ENCODE measurements at regions not wholly inside any gene's neighbourhood (a gene's known extent, or its start where the extent isn't known, plus 50 kb on each side); places are given as distances from the start of the nearest gene placed in this dataset.

DNA sequence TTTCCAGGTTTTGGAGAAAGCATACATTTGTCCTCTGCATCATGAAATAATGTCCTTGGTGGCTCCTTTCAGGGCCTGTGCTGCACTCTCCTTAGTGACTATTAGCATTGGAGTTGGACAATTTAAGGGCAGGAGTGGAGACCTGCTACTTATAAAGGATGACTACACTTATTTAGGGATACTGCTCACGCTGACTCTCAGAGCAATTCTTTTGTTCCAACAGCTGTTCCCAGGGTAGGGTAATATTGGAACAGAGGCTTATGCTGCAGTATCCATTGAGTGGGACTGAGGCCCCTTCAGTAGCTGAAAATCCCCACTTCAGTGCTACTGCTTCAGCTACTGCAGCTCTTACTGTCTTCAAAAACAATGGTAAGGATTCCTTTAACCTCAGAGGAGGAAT lies 84.6 kb downstream of the GPR88 start:
- no peak for DNase-seq (ENCODE audit: low read depth)
- H3K4me3 ChIP-seq (ENCODE audit: low read depth, low read length) = no peak overlapping the region
- TF ChIP-seq, protein P1, sequence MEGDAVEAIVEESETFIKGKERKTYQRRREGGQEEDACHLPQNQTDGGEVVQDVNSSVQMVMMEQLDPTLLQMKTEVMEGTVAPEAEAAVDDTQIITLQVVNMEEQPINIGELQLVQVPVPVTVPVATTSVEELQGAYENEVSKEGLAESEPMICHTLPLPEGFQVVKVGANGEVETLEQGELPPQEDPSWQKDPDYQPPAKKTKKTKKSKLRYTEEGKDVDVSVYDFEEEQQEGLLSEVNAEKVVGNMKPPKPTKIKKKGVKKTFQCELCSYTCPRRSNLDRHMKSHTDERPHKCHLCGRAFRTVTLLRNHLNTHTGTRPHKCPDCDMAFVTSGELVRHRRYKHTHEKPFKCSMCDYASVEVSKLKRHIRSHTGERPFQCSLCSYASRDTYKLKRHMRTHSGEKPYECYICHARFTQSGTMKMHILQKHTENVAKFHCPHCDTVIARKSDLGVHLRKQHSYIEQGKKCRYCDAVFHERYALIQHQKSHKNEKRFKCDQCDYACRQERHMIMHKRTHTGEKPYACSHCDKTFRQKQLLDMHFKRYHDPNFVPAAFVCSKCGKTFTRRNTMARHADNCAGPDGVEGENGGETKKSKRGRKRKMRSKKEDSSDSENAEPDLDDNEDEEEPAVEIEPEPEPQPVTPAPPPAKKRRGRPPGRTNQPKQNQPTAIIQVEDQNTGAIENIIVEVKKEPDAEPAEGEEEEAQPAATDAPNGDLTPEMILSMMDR (conservative IDR thresholded peaks at IDR 0.05; ENCODE audit: low read depth, low read length) = no peak

DNA sequence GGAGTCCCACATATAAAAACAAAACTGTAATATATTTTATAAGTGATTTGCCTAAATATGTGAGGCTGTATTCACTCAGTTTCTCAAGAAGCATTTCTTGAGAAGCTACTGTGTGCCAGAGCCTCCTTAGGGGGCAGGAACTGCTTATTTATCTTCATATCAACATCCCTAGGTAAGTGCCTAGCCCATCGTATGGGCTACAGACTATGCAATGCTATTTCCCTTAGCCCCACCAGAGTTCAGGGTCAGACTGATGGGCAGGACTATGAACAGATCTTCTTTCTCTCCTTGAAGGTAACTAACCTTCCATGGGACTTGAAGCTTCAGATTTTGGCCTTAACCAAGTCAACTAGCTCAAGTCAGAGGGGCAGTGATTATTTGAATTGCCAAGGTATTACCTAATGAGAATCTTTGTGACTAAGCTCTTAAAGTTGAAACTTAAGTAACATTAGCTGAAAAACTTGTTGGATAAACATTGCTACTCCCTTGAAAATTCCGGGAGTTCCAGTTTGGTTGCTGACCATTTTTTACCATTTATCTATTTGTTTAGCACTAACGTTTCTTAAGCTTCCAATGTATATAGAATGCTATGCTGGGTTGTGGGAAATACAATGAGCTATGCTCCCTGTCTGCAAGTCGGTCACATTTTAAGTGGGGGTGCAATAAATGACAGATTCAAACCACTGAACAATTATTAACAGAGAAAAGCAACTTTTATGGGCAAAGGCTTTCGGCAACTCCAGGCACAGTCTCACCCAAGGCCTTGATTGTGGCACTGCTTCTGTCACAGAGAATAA lies 85.2 kb downstream of the GPR88 start:
- peak; percentile 87 for DNase-seq (ENCODE audit: low read depth)
- no peak overlapping the region for H3K4me3 ChIP-seq (ENCODE audit: low read depth, low read length)
- TF ChIP-seq, protein P1 (conservative IDR thresholded peaks at IDR 0.05; ENCODE audit: low read depth, low read length) = no peak

DNA sequence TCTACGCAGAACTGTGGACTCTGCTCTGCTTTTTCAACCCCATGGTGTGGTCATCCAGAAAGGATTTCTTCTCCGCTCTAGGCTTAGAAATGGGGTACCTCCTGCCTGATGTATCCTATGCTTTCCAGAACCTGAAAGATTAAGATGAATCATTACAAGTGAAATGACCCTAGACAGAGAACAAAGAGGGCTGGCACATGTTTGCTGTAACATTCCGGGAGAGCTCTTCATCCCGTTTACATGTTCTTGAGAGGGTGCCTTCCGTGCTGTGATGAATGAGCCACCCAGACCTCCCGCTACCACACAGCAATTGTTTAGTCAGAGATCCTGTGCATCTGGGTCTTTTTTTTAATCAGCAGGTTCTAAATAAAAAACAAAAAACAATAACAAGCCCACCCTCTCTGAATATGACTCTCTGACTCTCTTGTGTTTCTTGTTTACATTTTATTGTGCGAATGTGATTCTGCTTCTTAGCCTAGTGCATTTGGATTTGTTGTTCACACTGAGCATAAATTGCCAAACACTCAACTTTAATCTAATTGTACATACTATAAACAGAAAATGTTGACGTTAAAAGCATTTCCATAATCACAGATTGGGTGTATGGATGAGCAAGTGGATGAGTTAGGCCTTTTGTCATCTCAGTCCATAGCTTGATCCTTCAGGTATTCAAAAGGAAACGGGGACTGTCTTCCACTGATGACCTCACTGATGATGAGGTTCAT lies 87.1 kb downstream of the GPR88 start:
- TF ChIP-seq, protein P1 (conservative IDR thresholded peaks at IDR 0.05; ENCODE audit: low read depth, low read length) = no peak
- peak; percentile 66 for DNase-seq (ENCODE audit: low read depth)
- H3K4me3 ChIP-seq (ENCODE audit: low read depth, low read length) = no peak overlapping the region

DNA sequence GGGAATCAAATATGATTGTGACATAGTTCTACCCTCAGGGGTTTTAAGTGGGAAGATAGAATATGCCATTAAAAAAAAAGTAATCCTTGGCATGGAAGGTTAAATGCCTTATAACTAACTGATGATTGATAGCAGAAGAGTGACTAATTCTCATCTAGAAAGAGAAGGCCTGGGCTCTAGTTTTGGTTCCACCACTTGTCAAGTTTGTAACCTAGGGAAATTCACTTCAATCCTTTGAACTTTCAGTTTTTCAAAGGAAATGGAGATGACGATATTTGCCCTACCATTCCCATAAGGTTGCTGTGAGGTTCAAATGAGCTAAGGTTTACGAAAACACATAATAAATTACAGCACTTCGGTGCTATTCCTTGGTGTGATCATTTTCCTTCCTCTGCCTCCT lies 88.5 kb downstream of the GPR88 start:
- no peak overlapping the region for H3K4me3 ChIP-seq (ENCODE audit: low read depth, low read length)
- TF ChIP-seq, protein P1 (conservative IDR thresholded peaks at IDR 0.05; ENCODE audit: low read depth, low read length) = no peak
- DNase-seq (ENCODE audit: low read depth) = no peak

DNA sequence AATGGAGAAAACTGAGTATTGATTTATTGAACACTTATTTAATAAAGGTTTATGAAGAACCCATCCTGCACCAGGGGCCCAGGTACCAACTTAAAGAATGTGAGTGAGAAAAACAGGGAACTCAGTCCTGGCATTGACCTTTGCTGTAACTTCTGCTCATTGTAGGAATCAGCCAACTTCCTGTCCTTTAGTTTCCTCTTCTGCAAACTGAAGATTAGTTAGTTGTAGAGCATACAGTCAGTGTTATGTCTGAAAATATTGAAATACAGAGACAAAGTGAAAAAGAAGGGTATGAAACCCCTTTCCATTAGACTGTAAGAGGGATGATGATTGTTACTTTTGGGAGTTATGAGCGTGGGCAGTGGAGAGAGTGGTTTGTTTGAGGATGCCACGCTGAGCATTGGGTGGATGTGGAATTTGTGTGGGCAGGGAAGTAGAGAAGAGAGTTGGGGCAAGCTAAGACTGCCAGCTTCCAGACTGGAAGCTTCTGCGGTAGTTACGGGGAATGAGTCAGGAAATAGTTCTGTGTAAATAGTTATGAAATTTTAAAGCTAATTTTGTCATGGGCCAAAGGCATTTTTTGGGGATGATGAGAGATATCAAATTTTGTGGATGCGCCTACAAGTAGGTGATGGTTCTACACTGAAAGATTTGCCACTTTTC lies 89.2 kb downstream of the GPR88 start:
- peak; percentile 83 for DNase-seq (ENCODE audit: low read depth)
- TF ChIP-seq, protein P1 (conservative IDR thresholded peaks at IDR 0.05; ENCODE audit: low read depth, low read length) = no peak
- H3K4me3 ChIP-seq (ENCODE audit: low read depth, low read length) = no peak overlapping the region

DNA sequence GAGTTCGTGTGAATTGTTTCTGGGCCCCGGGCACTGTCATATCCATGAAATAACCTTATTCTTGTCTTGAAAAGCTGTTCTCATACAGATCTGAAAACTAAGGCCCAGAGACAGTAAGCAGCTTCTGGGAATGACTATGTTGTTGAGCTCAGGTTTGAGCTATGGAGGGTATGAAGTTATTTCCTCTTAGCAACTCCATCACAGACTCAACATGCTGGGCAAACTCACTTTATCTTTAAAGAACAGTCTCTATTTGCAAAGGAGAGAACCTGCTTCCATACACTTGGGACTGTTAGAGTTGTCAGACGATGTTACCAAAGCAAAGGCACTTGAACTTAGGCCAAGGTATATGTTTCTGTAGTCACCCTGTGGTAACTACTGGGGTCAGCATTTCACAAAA lies 90.0 kb downstream of the GPR88 start:
- TF ChIP-seq, protein P1 (conservative IDR thresholded peaks at IDR 0.05; ENCODE audit: low read depth, low read length) = no peak
- no peak overlapping the region for H3K4me3 ChIP-seq (ENCODE audit: low read depth, low read length)
- peak; percentile 53 for DNase-seq (ENCODE audit: low read depth)

All from choroid plexus epithelial cell (primary cell).